Esophagus squamous epithelium (tissue), 4 donors: ENCODE measurements at regions not wholly inside any gene's neighbourhood (a gene's known extent, or its start where the extent isn't known, plus 50 kb on each side); places are given as distances from the start of the nearest gene placed in this dataset.

Source experiments
- CTCF ChIP-seq, 6 experiments: fragments of 450-650 bp in 4 of 6; fragments of 200-600 bp in 2 of 6; sonication (generic) in 2 of 6; IDR thresholded peaks; one replicate each; pipeline ENCODE4 v1.5.1; 2016 to 2019; ENCODE audit warnings: antibody characterized with exemption in 6 of 6, mild to moderate bottlenecking in 4 of 6, moderate library complexity in 4 of 6
- POLR2A ChIP-seq, 4 donors: fragments of 450-650 bp; IDR thresholded peaks; one replicate each; pipeline ENCODE4 v1.6.1; 2017; ENCODE audit warnings: antibody characterized with exemption in 4 of 4, mild to moderate bottlenecking in 4 of 4, moderate library complexity in 3 of 4

GRCh38 chr3:144516589-144516988, 545.0 kb downstream of the DIPK2A start:
- TF ChIP-seq CTCF (IDR thresholded peaks at IDR 0.05) (no peak), POLR2A (IDR thresholded peaks at IDR 0.05) (no peak)
